NAMALWA (cell line): ENCODE measurements at regions not wholly inside any gene's neighbourhood (a gene's known extent, or its start where the extent isn't known, plus 50 kb on each side); places are given as distances from the start of the nearest gene placed in this dataset.

ENCODE experiments used
- DNase-seq: peaks from one replicate; pipeline ENCODE4 v3.0.0-alpha.2; 2015; ENCODE audit warnings: low spot score

GRCh38 chr4:133869486-133869885, 332.1 kb downstream of the PABPC4L start:
- DNase-seq = no peak

- DNase-seq = no peak
Measured at GRCh38 chr4:133868856-133869255, 332.7 kb downstream of the PABPC4L start.

- no peak for DNase-seq
Measured at GRCh38 chr4:133866328-133866699, 335.3 kb downstream of the PABPC4L start.

GRCh38 chr4:133865612-133866327, 335.8 kb downstream of the PABPC4L start:
- no peak for DNase-seq

- no peak for DNase-seq
Measured at GRCh38 chr4:133863153-133863552, 338.4 kb downstream of the PABPC4L start.

- DNase-seq = no peak
Measured at GRCh38 chr4:133856731-133857355, 344.7 kb downstream of the PABPC4L start.

- no peak for DNase-seq
Measured at GRCh38 chr4:133855001-133855400, 346.6 kb downstream of the PABPC4L start.

GRCh38 chr4:133839326-133839725, 362.3 kb downstream of the PABPC4L start:
- DNase-seq = peak; percentile 71

GRCh38 chr4:133823177-133823576, 378.4 kb downstream of the PABPC4L start:
- DNase-seq = no peak

GRCh38 chr4:133812954-133813353, 388.6 kb downstream of the PABPC4L start:
- DNase-seq = no peak

- no peak for DNase-seq
Measured at GRCh38 chr4:133812236-133812635, 389.4 kb downstream of the PABPC4L start.

GRCh38 chr4:133808151-133808550, 393.4 kb downstream of the PABPC4L start:
- peak; percentile 76 for DNase-seq

GRCh38 chr4:133803341-133803740, 398.2 kb downstream of the PABPC4L start:
- no peak for DNase-seq

- no peak for DNase-seq
Measured at GRCh38 chr4:133802359-133803140, 399.0 kb downstream of the PABPC4L start.

GRCh38 chr4:133801883-133802282, 399.7 kb downstream of the PABPC4L start:
- no peak for DNase-seq

GRCh38 chr4:133800966-133801365, 400.6 kb downstream of the PABPC4L start:
- no peak for DNase-seq

GRCh38 chr4:133799717-133800315, 401.8 kb downstream of the PABPC4L start:
- no peak for DNase-seq

- DNase-seq = no peak
Measured at GRCh38 chr4:133777661-133778060, 423.9 kb downstream of the PABPC4L start.

- no peak for DNase-seq
Measured at GRCh38 chr4:133776961-133777360, 424.6 kb downstream of the PABPC4L start.

- DNase-seq = no peak
Measured at GRCh38 chr4:133776503-133776902, 425.1 kb downstream of the PABPC4L start.

- DNase-seq = no peak
Measured at GRCh38 chr4:133775881-133776280, 425.7 kb downstream of the PABPC4L start.

- DNase-seq = no peak
Measured at GRCh38 chr4:133775469-133775868, 426.1 kb downstream of the PABPC4L start.

- DNase-seq = no peak
Measured at GRCh38 chr4:133759428-133759827, 442.2 kb downstream of the PABPC4L start.
